ENCODE measurements at regions not wholly inside any gene's neighbourhood (a gene's known extent, or its start where the extent isn't known, plus 50 kb on each side); places are given as distances from the start of the nearest gene placed in this dataset.

GRCh38 chr2:146235158-146235557 lies 1609.7 kb upstream of the ACVR2A start:
- TF ChIP-seq CTCF (IDR thresholded peaks at IDR 0.05) (no peak), POLR2A (IDR thresholded peaks at IDR 0.05) (no peak)
